ENCODE measurements at regions not wholly inside any gene's neighbourhood (a gene's known extent, or its start where the extent isn't known, plus 50 kb on each side); places are given as distances from the start of the nearest gene placed in this dataset.
"Not testable (repeated sequence)": the region's sequence is repeated elsewhere in the genome, so short reads cannot be mapped to it uniquely, and the experiment has no call there.

GRCh38 chr9:104345061-104345460 lies 159.0 kb upstream of the OR13F1 start:
- no peak overlapping the region for H3K4me3 ChIP-seq (ENCODE audit: low read depth, low read length)
- ChIA-PET CTCF (no interaction called here), POLR2A (no interaction called here)
- TF ChIP-seq CTCF (IDR thresholded peaks at IDR 0.05; ENCODE audit: insufficient read depth, low read length, missing control alignments) = no peak
- DNase-seq (ENCODE audit: low read depth, low spot score) = no peak

GRCh38 chr9:104350541-104350940 lies 153.5 kb upstream of the OR13F1 start:
- POLR2A ChIA-PET = no interaction called here
- no peak overlapping the region for H3K4me3 ChIP-seq (ENCODE audit: low read depth, low read length)
- TF ChIP-seq CTCF (IDR thresholded peaks at IDR 0.05; ENCODE audit: insufficient read depth, low read length, missing control alignments) = no peak
- DNase-seq (ENCODE audit: low read depth, low spot score) = no peak
- CTCF ChIA-PET = no interaction called here

GRCh38 chr9:104351726-104352125 lies 152.3 kb upstream of the OR13F1 start:
- no peak for TF ChIP-seq CTCF (IDR thresholded peaks at IDR 0.05; ENCODE audit: insufficient read depth, low read length, missing control alignments)
- DNase-seq (ENCODE audit: low read depth, low spot score) = no peak
- ChIA-PET POLR2A (no interaction called here), CTCF (no interaction called here)
- no peak overlapping the region for H3K4me3 ChIP-seq (ENCODE audit: low read depth, low read length)

GRCh38 chr9:104361207-104361606 lies 142.9 kb upstream of the OR13F1 start:
- no peak for TF ChIP-seq CTCF (IDR thresholded peaks at IDR 0.05; ENCODE audit: insufficient read depth, low read length, missing control alignments)
- ChIA-PET CTCF (interaction anchor here (1.0 kb wide), 1 partner anchor 25 kb away, joined by 3 read pairs; no protein-coding TSS in a partner anchor), POLR2A (no interaction called here)
- DNase-seq (ENCODE audit: low read depth, low spot score) = no peak
- H3K4me3 ChIP-seq (ENCODE audit: low read depth, low read length) = no peak overlapping the region

GRCh38 chr9:104362912-104363472 lies 141.1 kb upstream of the OR13F1 start:
- TF ChIP-seq CTCF (IDR thresholded peaks at IDR 0.05; ENCODE audit: insufficient read depth, low read length, missing control alignments) = no peak
- ChIA-PET CTCF (no interaction called here), POLR2A (no interaction called here)
- DNase-seq (ENCODE audit: low read depth, low spot score) = no peak
- no peak overlapping the region for H3K4me3 ChIP-seq (ENCODE audit: low read depth, low read length)

GRCh38 chr9:104367507-104367906 lies 136.6 kb upstream of the OR13F1 start:
- TF ChIP-seq CTCF (IDR thresholded peaks at IDR 0.05; ENCODE audit: insufficient read depth, low read length, missing control alignments) = no peak
- H3K4me3 ChIP-seq (ENCODE audit: low read depth, low read length) = no peak overlapping the region
- no peak for DNase-seq (ENCODE audit: low read depth, low spot score)
- ChIA-PET CTCF (no interaction called here), POLR2A (no interaction called here)

- CTCF ChIA-PET; POLR2A ChIA-PET; H3K4me3 ChIP-seq (ENCODE audit: low read depth, low read length); DNase-seq (ENCODE audit: low read depth, low spot score): not testable (repeated sequence)
Measured at GRCh38 chr9:104368318-104368717, 135.7 kb upstream of the OR13F1 start.
